Neural progenitor cell (in vitro differentiated cells): ENCODE measurements at regions not wholly inside any gene's neighbourhood (a gene's known extent, or its start where the extent isn't known, plus 50 kb on each side); places are given as distances from the start of the nearest gene placed in this dataset.

Source experiments
- EZH2 ChIP-seq: fragments of 200-600 bp; sonication (generic); IDR thresholded peaks from 2 replicates; pipeline ENCODE4 v1.6.1; 2017; ENCODE audit warnings: antibody characterized with exemption, mild to moderate bottlenecking, moderate library complexity
- EZH2phosphoT487 ChIP-seq: fragments of 200-600 bp; sonication (generic); IDR thresholded peaks from 2 replicates; pipeline ENCODE4 v1.6.1; 2017; ENCODE audit warnings: antibody characterized with exemption
- TF ChIP-seq, protein P1 (sequence below): fragments of 200-600 bp; sonication (generic); IDR thresholded peaks from 2 replicates; pipeline ENCODE4 v1.5.1; 2017; ENCODE audit warnings: antibody characterized with exemption, mild to moderate bottlenecking

DNA sequence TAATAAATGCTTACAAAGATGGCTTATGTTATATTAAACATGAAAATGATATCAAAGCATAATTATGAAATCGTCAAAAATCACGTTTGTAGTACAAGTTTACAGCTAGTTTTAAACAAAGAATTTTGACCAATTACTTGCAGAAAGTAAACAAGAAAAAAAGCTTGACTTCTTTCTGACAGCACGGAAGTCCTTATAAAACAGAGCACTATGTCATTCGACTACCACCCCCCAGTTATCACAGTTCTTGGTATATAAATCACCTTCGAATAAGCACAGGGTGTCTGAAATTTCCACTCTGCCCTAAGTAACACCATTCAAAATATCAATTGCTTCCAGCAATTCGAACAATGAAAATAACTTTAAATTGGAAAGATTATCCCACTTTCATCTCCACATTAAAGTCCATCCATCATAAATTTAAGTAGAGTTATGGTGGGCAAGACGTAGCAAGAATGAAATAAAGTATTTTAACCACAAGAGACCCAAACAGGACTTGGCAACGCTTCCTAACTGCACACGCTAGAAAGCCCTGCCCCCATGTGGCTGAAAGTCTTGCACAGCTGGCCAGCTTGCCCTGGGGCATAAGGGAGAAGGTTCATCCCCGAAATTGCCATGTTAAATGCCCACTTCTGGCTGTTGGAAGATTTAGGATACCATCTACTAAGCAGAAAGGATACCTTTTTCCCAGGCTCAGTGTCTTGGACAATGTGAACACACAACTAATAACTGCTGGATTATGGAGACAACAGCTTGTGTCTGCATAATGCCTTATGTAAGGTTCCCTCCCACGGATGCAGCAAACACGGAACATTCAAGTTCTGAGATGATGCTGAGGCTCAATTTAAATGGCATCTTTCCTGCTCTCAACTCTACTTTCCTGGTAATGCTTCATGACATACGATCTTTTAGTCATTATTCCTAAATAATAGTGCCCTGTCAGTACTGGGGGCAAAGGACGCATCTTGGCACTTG is 116.4 kb upstream of the TJP1 start:
- TF ChIP-seq, protein P1, sequence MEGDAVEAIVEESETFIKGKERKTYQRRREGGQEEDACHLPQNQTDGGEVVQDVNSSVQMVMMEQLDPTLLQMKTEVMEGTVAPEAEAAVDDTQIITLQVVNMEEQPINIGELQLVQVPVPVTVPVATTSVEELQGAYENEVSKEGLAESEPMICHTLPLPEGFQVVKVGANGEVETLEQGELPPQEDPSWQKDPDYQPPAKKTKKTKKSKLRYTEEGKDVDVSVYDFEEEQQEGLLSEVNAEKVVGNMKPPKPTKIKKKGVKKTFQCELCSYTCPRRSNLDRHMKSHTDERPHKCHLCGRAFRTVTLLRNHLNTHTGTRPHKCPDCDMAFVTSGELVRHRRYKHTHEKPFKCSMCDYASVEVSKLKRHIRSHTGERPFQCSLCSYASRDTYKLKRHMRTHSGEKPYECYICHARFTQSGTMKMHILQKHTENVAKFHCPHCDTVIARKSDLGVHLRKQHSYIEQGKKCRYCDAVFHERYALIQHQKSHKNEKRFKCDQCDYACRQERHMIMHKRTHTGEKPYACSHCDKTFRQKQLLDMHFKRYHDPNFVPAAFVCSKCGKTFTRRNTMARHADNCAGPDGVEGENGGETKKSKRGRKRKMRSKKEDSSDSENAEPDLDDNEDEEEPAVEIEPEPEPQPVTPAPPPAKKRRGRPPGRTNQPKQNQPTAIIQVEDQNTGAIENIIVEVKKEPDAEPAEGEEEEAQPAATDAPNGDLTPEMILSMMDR, result peak; percentile 24
- TF ChIP-seq EZH2, result no peak
- TF ChIP-seq EZH2phosphoT487, result no peak
